EL (cell line): ENCODE measurements at regions not wholly inside any gene's neighbourhood (a gene's known extent, or its start where the extent isn't known, plus 50 kb on each side); places are given as distances from the start of the nearest gene placed in this dataset.

Experiments used
- DNase-seq: peaks from one replicate; pipeline ENCODE4 v3.0.0-alpha.2; 2016

DNA sequence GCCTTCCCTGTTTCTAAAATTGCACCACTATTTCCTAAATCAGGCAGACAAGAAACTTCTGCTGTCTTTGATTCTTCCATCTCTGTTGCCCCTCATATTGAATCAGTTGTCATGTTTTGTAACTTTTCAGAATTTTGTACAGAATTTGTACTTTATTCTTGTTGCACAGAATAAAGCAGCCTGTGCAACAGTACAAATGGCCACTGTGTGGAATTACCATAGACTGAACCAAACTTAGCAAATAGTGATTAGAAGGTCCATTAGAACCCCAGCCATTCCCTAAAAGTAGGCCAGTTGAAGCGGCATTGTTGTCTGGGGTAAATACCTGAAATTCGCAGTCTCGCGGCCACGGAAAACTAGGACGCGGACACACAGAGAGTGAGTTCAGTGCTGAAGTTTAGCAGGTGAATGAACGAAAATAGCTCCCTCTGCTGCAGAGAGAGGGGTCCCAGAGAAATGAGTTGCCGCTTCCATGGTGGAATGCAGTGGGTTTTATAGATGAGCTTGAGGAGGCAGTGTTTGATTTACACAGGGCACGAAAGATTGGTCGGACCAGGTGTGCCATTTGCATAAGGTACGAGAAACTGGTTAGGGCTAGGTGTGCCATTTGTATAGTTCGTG, 71.8 kb downstream of the C4orf33 start:
- no peak for DNase-seq

GRCh38 chr4:129172181-129172580, 76.2 kb downstream of the C4orf33 start:
- DNase-seq: no peak

- no peak for DNase-seq
Observed at GRCh38 chr4:129176864-129177263, 80.9 kb downstream of the C4orf33 start.

- no peak for DNase-seq
Observed at GRCh38 chr4:129179276-129179675, 83.3 kb downstream of the C4orf33 start.

GRCh38 chr4:129189630-129190029, 93.7 kb downstream of the C4orf33 start:
- DNase-seq: no peak

DNA sequence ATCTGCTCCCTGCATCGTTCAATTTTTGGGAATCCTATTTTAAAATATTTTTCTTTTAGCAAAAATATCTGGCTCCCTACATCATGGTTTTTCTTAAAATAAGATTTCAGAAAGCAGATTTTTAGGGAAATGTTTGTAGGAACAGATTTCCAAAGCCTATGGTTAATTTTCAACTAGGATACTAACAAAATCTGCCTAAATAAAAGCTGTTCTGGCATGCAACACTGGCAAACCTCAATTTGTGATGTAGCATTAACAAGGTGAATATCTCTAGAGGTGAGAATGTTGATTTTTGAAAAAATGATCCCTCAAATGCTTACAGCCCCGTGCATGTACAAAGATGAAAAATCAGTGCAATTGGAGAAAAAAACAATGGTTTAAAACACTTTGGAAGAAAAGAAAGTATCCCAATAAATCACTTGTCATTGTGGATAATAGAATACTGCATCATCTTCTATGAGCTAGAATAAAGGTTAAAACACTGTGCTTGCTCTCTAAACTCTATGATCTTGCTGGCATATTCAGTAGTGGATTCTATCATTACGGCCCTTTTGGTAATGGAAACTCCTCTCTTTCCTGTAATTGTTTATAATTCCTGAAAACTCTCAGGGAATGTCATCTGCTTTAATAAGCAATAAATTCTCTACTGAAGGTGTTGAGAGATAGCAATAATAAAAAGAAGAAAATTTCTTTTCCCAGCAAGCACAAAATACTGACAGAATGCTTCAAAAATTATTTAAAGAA, 97.6 kb downstream of the C4orf33 start:
- DNase-seq: no peak

- DNase-seq: no peak
Observed at GRCh38 chr4:129208481-129208880, 112.5 kb downstream of the C4orf33 start.

DNA sequence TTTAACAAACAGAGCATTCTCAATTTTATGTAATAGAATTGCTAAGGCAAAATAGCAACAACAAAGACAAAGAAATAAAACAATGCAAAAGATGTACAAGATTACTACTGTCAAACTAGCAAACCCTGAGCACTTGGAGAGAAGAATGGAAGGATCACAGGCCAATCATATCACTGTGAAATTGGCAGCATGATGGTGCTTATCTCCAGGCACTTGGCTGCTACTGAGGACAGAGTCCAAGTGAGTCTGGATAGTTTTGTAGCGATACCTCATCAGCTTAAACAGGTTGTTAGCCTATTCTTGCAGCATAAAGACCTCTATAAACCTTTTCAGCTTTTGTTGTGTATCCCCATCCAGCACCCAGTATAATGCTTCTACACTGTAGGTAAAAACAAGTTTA, 117.7 kb downstream of the C4orf33 start:
- DNase-seq: no peak

GRCh38 chr4:129218360-129218759, 122.4 kb downstream of the C4orf33 start:
- DNase-seq: peak; percentile 19

- peak; percentile 43 for DNase-seq
Observed at GRCh38 chr4:129218897-129219296, 122.9 kb downstream of the C4orf33 start.

DNA sequence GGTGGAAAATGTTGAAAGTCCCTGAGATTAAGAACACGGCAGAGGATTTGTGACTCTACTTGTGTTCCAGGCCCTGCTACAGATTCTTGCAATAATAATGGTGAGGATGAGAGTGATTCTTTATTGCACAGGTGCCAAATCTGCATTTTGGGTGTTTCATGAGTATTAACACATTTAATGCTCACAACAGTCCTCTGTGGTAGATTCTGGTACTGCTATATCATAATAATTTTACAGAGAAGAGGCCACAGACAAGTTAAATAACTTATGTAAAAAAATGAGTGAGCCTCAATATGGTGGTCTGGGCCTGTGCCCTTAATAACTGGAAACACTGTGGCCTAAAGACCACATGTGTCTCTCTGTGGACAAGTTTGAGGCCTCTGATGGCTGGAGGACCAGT, 124.3 kb downstream of the C4orf33 start:
- no peak for DNase-seq

GRCh38 chr4:129223945-129224344, 128.0 kb downstream of the C4orf33 start:
- peak; percentile 9 for DNase-seq

- DNase-seq: no peak
Observed at GRCh38 chr4:129230846-129231245, 134.9 kb downstream of the C4orf33 start.

DNA sequence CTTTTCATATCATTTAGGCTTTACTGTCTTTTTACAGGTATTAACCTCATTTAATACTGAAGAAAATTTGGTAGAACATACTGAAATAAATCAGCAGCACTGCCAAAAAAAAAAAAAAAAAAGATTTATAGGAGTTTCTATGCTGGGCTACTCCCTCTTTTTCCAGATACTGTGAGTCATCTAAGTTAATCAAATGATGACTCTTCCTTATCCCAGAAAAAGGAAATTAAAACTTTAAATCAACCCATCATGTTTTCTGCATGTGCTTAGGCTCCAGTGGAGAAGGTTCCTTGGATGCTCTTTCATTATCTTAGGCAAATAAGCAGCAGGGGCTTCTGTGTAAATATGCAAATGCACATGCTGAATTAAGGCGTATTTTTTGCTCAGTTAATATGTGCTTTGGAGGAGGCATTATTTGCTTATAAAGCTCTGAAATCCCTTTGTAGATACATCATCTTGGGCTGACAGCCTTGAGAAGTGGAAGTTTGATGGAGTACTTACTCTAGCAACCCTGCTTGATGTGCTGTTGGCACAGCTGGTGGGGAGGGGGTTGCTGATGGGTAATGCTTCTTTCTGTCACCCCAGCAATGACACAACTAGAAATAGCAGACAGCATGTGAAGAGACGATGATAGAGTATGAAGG, 136.1 kb downstream of the C4orf33 start:
- DNase-seq: no peak

DNA sequence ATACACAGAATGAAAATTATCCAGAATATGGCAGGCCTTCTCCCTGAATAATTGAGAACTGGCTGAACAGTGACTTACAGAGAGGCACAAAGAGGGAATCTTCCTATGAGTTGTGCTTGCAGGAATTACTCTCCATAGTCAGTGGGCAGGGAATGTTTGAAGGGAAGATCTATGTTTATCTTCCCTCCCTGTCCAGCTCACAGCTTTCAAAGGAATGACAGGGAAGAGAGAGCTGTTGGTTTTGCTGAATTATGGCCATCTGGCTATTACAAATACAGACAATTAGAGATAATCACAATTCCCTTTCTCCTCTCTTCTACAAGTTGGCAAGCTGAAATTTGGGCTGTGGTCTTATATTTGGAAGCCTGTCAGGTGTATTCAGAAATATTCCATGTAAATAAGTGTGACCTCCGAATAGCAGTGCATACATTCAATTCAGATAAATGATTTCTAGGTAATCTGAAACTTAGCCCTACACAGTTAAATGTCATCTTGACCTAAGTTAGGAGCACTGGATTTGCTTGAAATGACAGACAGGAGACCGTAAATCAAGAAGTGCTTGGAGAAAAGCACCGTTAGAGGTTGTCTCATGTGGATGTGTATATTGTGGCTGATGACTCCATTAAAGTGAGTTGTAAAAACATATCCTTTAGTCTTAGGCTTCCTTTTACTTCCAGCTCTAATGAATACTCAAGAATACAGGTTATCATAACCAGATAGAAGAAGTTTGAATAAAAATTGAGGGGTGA, 136.8 kb downstream of the C4orf33 start:
- DNase-seq: no peak

- no peak for DNase-seq
Observed at GRCh38 chr4:129233691-129234090, 137.7 kb downstream of the C4orf33 start.

- DNase-seq: no peak
Observed at GRCh38 chr4:129236351-129236750, 140.4 kb downstream of the C4orf33 start.

- peak; percentile 13 for DNase-seq
Observed at GRCh38 chr4:129239088-129239487, 143.1 kb downstream of the C4orf33 start.

GRCh38 chr4:129240816-129241215, 144.9 kb downstream of the C4orf33 start:
- DNase-seq: peak; percentile 4

DNA sequence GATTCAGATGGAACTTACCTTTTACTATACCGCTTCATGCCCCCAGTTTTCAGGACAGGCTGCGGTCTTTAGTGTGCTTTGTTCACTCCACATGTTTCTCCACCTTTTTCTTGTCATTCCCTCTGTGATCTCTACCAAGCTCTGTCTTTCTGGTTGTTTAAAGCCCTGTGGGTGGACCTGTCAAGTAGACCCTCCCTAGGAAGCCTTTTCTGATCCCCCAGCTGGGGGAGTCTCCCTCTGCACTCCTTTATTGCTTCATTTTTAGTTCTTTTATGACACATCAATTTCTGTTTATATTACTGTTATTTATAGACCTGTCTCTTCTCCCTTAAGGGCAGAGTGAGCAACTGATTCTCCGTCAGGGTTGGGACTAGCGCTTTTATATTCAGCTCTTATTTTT, 150.2 kb downstream of the C4orf33 start:
- DNase-seq: no peak

DNA sequence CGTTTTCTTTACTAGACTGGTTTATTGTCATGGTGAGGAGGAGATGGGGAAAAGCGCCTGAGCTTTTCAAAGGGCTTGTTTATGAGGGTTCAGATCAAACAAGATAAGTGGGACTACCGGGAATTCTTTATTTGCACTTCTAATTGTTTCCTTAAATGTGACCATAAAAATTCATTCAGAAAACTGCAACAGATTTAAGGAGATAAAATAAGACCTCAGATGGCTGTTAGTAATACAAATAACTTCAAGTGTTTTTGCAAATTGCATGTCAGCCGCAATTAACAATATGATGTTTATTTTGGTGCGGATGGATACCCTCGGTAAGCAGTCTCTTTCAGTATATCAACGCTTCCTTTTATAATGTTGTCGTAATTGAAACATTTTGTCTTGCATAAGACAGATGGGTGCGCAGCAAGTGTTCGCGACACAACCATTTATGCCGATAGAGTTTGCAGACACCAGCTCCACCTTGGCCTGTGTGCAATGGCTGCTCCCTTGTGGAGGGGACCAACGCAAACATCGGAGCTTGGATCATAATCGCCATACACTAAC, 151.0 kb downstream of the C4orf33 start:
- no peak for DNase-seq

DNA sequence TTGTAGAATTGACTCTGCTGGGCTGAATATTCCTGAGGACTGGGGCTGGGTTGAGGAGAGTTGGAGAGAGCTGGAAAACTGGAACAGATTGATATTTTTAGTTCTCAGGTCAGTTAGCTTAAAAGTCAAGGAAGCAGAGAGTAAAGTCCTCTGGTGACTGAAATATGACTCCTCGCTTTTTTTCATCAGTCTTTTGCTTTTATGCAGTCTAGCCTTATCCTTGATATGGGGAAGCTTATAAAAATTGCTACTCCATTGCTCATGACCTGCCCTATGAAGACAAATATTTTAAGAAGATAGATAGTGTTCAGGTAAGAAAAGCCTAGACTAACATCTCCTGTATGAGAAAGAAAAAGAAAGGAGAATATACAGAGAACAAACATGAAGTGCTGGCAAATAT, 152.7 kb downstream of the C4orf33 start:
- no peak for DNase-seq

GRCh38 chr4:129254126-129254525, 158.2 kb downstream of the C4orf33 start:
- peak; percentile 3 for DNase-seq
